Thyroid gland (tissue), 4 donors: ENCODE measurements at regions not wholly inside any gene's neighbourhood (a gene's known extent, or its start where the extent isn't known, plus 50 kb on each side); places are given as distances from the start of the nearest gene placed in this dataset.

Source experiments
- DNase-seq, 2 donors: peaks; one replicate each; pipeline ENCODE4 v3.0.0-alpha.2; 2019
- H3K27ac ChIP-seq, 3 donors: fragments of 200-600 bp; sonication (generic); 1 replicate in 2 of 3; 2 replicates in 1 of 3; pipeline ENCODE4 v1.5.1; 2016 to 2019; ENCODE audit warnings: mild to moderate bottlenecking in 1 of 3, moderate library complexity in 1 of 3
- H3K27me3 ChIP-seq: fragments of 200-600 bp; sonication (generic); one replicate; pipeline ENCODE4 v1.5.1; 2019
- H3K36me3 ChIP-seq, 2 donors: fragments of 200-600 bp; sonication (generic); one replicate each; pipeline ENCODE4 v1.5.1; 2016 to 2019
- H3K4me1 ChIP-seq, 2 donors: fragments of 200-600 bp; sonication (generic); one replicate each; pipeline ENCODE4 v1.5.1; 2017 to 2019
- H3K4me3 ChIP-seq, 3 donors: fragments of 200-600 bp; sonication (generic); replicated peaks in 1 of 3; 1 replicate in 2 of 3; 2 replicates in 1 of 3; pipeline ENCODE4 v1.5.1; 2016; ENCODE audit warnings: mild to moderate bottlenecking in 1 of 3
- H3K9me3 ChIP-seq: fragments of 200-600 bp; sonication (generic); one replicate; pipeline ENCODE4 v1.5.1; 2017
- POLR2A ChIP-seq, 2 donors: fragments of 450-650 bp; IDR thresholded peaks; one replicate each; pipeline ENCODE4 v1.6.1; 2017; ENCODE audit warnings: antibody characterized with exemption in 2 of 2, mild to moderate bottlenecking in 2 of 2, moderate library complexity in 1 of 2
- WGBS, 2 donors: methylation state at CpG; one replicate each; pipeline ENCODE4 v1.1.5; 2017; 5-methylcytosine and 5-hydroxymethylcytosine counted together
- intact Hi-C: fragments of 100-400 bp; cut with DNase I; formaldehyde crosslinking; loops from one replicate; pipeline ENCODE4 v1.15.1; 2023
- TF ChIP-seq, protein P1 (sequence below), 6 experiments: fragments of 200-600 bp in 3 of 6; fragments of 450-650 bp in 3 of 6; sonication (generic) in 3 of 6; IDR thresholded peaks; one replicate each; pipeline ENCODE4 v1.5.1; 2016 to 2019; ENCODE audit warnings: antibody characterized with exemption in 6 of 6, mild to moderate bottlenecking in 2 of 6, inconsistent platforms in 1 of 6, moderate library complexity in 1 of 6

DNA sequence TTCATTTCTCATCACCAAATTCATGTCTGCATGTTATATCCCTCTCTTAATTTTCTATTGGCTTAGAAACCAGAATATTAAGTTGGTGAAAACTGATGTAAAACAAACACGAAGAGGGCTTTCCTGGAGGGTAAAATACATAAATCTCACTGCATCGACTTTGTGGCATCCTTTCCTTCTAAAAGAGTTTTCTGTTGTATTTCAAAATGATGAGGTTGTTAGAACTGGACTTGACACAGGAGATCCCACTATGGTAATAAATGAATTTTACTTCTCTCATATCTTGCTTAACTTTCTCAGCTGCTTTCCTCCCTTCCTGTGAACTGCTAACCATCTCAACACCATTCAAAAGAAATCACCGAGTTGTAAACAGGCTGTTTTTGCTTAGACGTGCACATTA is 162.0 kb upstream of the TRPC7 start:
- Histone ChIP-seq H3K4me3 (no peak overlapping the region), H3K36me3 (no peaks in the 10 kb centered on the region), H3K9me3 (no peaks in the 10 kb centered on the region), H3K27ac (no peak overlapping the region), H3K27me3 (no peaks in the 10 kb centered on the region), H3K4me1 (no peaks in the 10 kb centered on the region)
- DNase-seq: no peak
- TF ChIP-seq, protein P1, sequence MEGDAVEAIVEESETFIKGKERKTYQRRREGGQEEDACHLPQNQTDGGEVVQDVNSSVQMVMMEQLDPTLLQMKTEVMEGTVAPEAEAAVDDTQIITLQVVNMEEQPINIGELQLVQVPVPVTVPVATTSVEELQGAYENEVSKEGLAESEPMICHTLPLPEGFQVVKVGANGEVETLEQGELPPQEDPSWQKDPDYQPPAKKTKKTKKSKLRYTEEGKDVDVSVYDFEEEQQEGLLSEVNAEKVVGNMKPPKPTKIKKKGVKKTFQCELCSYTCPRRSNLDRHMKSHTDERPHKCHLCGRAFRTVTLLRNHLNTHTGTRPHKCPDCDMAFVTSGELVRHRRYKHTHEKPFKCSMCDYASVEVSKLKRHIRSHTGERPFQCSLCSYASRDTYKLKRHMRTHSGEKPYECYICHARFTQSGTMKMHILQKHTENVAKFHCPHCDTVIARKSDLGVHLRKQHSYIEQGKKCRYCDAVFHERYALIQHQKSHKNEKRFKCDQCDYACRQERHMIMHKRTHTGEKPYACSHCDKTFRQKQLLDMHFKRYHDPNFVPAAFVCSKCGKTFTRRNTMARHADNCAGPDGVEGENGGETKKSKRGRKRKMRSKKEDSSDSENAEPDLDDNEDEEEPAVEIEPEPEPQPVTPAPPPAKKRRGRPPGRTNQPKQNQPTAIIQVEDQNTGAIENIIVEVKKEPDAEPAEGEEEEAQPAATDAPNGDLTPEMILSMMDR (IDR thresholded peaks at IDR 0.05): no peak
- TF ChIP-seq POLR2A (IDR thresholded peaks at IDR 0.05): no peak
- 73 to 77% methylated on average over 4 of the region's 4 CpGs for WGBS, 2 donors
- intact Hi-C loops: no loop called here

DNA sequence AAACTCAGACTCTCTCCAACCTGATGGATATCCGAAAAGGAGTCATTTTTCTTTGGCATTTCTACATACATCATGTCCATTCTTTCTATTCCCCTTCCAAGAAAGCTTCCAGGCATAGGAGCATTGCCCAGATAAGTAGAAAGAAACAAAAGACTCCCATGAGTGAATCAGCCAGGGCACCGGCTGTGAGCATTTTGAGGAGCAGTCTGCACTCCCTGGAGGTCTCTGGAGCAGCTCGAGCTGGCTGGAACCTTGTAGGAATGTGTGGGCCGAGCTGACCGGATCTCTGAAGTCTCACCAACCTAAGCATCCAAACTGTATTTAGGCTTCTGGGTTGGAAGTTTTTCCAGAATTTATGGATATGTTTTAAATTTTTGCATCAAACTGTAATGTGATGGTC is 161.4 kb upstream of the TRPC7 start:
- intact Hi-C loops: no loop called here
- H3K4me1 ChIP-seq: no peaks in the 10 kb centered on the region
- H3K4me3 ChIP-seq: no peak overlapping the region
- no peaks in the 10 kb centered on the region for H3K36me3 ChIP-seq
- DNase-seq: no peak
- H3K9me3 ChIP-seq: no peaks in the 10 kb centered on the region
- H3K27ac ChIP-seq: no peak overlapping the region
- WGBS, 2 donors: 65 to 68% methylated on average over 5 of the region's 5 CpGs
- H3K27me3 ChIP-seq: no peaks in the 10 kb centered on the region
- TF ChIP-seq, protein P1 (IDR thresholded peaks at IDR 0.05): no peak
- no peak for TF ChIP-seq POLR2A (IDR thresholded peaks at IDR 0.05)

DNA sequence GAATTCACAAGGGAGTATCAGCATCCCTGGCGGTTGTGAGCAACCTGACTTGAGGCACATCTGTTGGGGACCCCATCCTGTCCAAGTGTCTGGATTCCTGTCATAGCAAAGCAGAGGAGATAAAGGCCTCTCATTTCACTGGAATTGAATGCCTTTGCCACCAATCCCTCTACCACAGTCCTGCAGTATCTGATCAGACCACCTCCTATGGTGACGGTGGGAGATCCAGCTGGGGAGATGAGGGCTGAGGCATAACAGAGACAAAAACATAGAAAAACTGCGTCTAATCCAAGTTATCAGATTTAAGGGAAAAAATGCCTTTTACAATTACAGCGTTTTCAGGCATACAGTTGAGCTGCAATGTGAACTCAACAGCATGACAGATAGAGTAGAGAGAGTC is 160.7 kb upstream of the TRPC7 start:
- 67 to 90% methylated on average over 4 of the region's 4 CpGs for WGBS, 2 donors
- TF ChIP-seq, protein P1 (IDR thresholded peaks at IDR 0.05): no peak
- TF ChIP-seq POLR2A (IDR thresholded peaks at IDR 0.05): no peak
- Histone ChIP-seq H3K36me3 (no peaks in the 10 kb centered on the region), H3K9me3 (no peaks in the 10 kb centered on the region), H3K27ac (no peak overlapping the region), H3K27me3 (no peaks in the 10 kb centered on the region), H3K4me3 (no peak overlapping the region), H3K4me1 (no peaks in the 10 kb centered on the region)
- no peak for DNase-seq
- intact Hi-C loops: no loop called here

DNA sequence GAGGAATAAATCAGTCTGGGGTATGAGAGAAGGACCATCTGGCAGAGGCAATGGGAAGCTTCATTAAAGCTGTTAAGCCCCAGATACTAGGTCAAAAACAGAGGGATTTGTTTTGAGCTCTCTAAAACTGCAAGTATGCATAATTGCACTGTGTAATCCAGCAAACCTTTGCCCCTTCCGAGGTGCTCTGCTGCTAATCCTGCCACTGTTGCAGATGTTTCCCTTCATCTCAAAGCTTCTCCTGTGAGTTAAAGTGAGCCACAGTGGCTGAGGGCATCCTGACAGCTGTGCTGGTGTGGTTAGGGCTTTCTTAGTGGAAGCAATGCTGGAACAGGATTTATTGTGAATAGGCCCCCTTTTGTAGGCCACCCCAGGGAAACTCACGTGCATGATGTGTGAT is 160.3 kb upstream of the TRPC7 start:
- no peak for DNase-seq
- no peaks in the 10 kb centered on the region for H3K27me3 ChIP-seq
- no peaks in the 10 kb centered on the region for H3K36me3 ChIP-seq
- intact Hi-C loops: no loop called here
- TF ChIP-seq, protein P1 (IDR thresholded peaks at IDR 0.05): no peak
- no peak for TF ChIP-seq POLR2A (IDR thresholded peaks at IDR 0.05)
- H3K4me1 ChIP-seq: no peaks in the 10 kb centered on the region
- H3K9me3 ChIP-seq: no peaks in the 10 kb centered on the region
- 39 to 48% methylated on average over 2 of the region's 2 CpGs for WGBS, 2 donors
- no peak overlapping the region for H3K27ac ChIP-seq
- H3K4me3 ChIP-seq: no peak overlapping the region

DNA sequence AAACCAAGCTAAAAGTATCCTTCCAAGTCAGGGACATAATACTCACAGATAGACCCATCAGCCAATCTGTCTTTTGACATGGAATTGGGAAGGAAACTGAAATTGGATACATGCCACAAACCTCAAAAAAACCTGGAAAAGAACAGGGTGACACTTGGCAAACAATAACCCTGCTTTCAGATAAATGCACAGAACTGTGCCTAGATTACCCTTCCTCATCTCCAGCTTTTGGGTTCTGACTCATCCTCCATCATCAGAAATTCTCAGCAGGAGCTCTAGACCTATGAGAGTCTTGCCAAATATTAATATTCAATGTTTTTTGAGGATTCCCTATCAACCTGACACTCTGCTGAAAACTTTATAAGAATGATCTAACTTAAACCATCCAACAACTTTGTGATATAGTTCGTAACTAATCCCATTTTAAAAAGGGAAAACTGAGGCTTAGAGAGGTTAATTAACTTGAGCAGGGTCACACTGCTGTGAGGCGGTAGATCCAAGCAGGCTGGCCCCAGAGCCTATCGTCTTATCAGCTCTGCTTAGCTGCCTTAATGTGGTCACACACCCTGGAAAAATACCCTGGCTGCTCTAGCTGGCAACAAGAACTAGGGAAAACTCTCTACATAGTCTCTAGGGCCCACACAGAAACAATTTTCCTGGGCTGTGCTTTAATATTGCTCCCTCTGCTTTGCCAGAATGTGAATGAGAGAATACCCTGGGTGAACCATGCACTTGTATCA is 157.0 kb upstream of the TRPC7 start:
- Histone ChIP-seq H3K27me3 (no peaks in the 10 kb centered on the region), H3K4me3 (no peak overlapping the region), H3K36me3 (no peaks in the 10 kb centered on the region), H3K4me1 (no peaks in the 10 kb centered on the region), H3K9me3 (no peaks in the 10 kb centered on the region), H3K27ac (no peak overlapping the region)
- no peak for DNase-seq
- 67 to 81% methylated on average over 3 of the region's 3 CpGs for WGBS, 2 donors
- intact Hi-C loops: no loop called here
- TF ChIP-seq, protein P1 (IDR thresholded peaks at IDR 0.05): no peak
- no peak for TF ChIP-seq POLR2A (IDR thresholded peaks at IDR 0.05)
